Liver (tissue), 8 donors: ENCODE measurements at regions not wholly inside any gene's neighbourhood (a gene's known extent, or its start where the extent isn't known, plus 50 kb on each side); places are given as distances from the start of the nearest gene placed in this dataset.

Experiments used
- DNase-seq: peaks from one replicate; pipeline ENCODE4 v3.0.0-alpha.2; 2017; ENCODE audit warnings: low spot score
- H3K27ac ChIP-seq, 2 donors: one replicate each; pipeline ENCODE4 v1.7.0; 2013; ENCODE audit warnings: inconsistent platforms in 2 of 2, low read length in 2 of 2, control low read depth in 1 of 2, low read depth in 1 of 2, mild to moderate bottlenecking in 1 of 2
- H3K27me3 ChIP-seq, 4 donors: one replicate each; pipeline versions ENCODE4 v1.6.1 to v1.7.0; 2013; ENCODE audit warnings: low read length in 3 of 4, inconsistent platforms in 1 of 4, mild to moderate bottlenecking in 1 of 4, moderate library complexity in 1 of 4; ENCODE audit not compliant: control insufficient read depth in 4 of 4, insufficient read depth in 4 of 4
- H3K36me3 ChIP-seq, 4 donors: one replicate each; pipeline versions ENCODE4 v1.6.1 to v1.7.0; 2013; ENCODE audit warnings: low read length in 3 of 4, mild to moderate bottlenecking in 3 of 4, low read depth in 1 of 4, moderate library complexity in 1 of 4; ENCODE audit not compliant: control insufficient read depth in 4 of 4, insufficient read depth in 3 of 4
- H3K4me1 ChIP-seq, 4 donors: one replicate each; pipeline versions ENCODE4 v1.6.1 to v1.7.0; 2013; ENCODE audit warnings: low read length in 3 of 4, mild to moderate bottlenecking in 3 of 4, moderate library complexity in 1 of 4; ENCODE audit not compliant: control insufficient read depth in 4 of 4, insufficient read depth in 4 of 4
- H3K4me3 ChIP-seq, 3 donors: one replicate each; pipeline versions ENCODE4 v1.6.1 to v1.7.0; 2013; ENCODE audit warnings: low read length in 3 of 3, control low read depth in 1 of 3, low read depth in 1 of 3, mild to moderate bottlenecking in 1 of 3
- H3K9ac ChIP-seq, 2 donors: one replicate each; pipeline ENCODE4 v1.7.0; 2013; ENCODE audit warnings: low read length in 2 of 2, mild to moderate bottlenecking in 2 of 2, moderate library complexity in 2 of 2, control low read depth in 1 of 2, low read depth in 1 of 2
- H3K9me3 ChIP-seq, 4 donors: one replicate each; pipeline versions ENCODE4 v1.6.1 to v1.7.0; 2013; ENCODE audit warnings: low read length in 3 of 4; ENCODE audit not compliant: control insufficient read depth in 4 of 4
- ATF3 ChIP-seq: IDR thresholded peaks from 2 replicates; pipeline ENCODE4 v1.6.1; 2016; ENCODE audit warnings: antibody characterized with exemption
- EGR1 ChIP-seq, 2 donors: IDR thresholded peaks; 2 replicates each; pipeline ENCODE4 v1.6.1; 2016 to 2018; ENCODE audit warnings: antibody characterized with exemption in 2 of 2, low read depth in 2 of 2
- FOXA1 ChIP-seq: IDR thresholded peaks from 2 replicates; pipeline ENCODE4 v1.6.1; 2016; ENCODE audit warnings: antibody characterized with exemption
- FOXA2 ChIP-seq: IDR thresholded peaks from 2 replicates; pipeline ENCODE4 v1.6.1; 2016; ENCODE audit warnings: antibody characterized with exemption
- GABPA ChIP-seq, 2 donors: IDR thresholded peaks in 1 of 2; conservative IDR thresholded peaks in 1 of 2; 2 replicates each; pipeline ENCODE4 v1.6.1; 2016; ENCODE audit warnings: antibody characterized with exemption in 2 of 2, mild to moderate bottlenecking in 1 of 2, moderate library complexity in 1 of 2
- HNF4A ChIP-seq, 2 donors: conservative IDR thresholded peaks; 2 replicates each; pipeline ENCODE4 v1.6.1; 2016; ENCODE audit warnings: antibody characterized with exemption in 2 of 2, mild to moderate bottlenecking in 2 of 2
- HNF4G ChIP-seq: IDR thresholded peaks from 2 replicates; pipeline ENCODE4 v1.6.1; 2016; ENCODE audit warnings: antibody characterized with exemption
- JUND ChIP-seq, 2 donors: IDR thresholded peaks; 2 replicates each; pipeline ENCODE4 v1.6.1; 2016; ENCODE audit warnings: antibody characterized with exemption in 2 of 2
- NR2F2 ChIP-seq: IDR thresholded peaks from 2 replicates; pipeline ENCODE4 v1.6.1; 2016; ENCODE audit warnings: antibody characterized with exemption
- RAD21 ChIP-seq, 2 donors: IDR thresholded peaks; 2 replicates each; pipeline ENCODE4 v1.6.1; 2016; ENCODE audit warnings: antibody characterized with exemption in 2 of 2, mild to moderate bottlenecking in 2 of 2
- REST ChIP-seq: IDR thresholded peaks from 2 replicates; pipeline ENCODE4 v1.6.1; 2016; ENCODE audit warnings: antibody characterized with exemption, mild to moderate bottlenecking
- RXRA ChIP-seq, 2 donors: IDR thresholded peaks; 2 replicates each; pipeline ENCODE4 v1.6.1; 2017 to 2018; ENCODE audit warnings: antibody characterized with exemption in 2 of 2, mild to moderate bottlenecking in 1 of 2
- SP1 ChIP-seq: IDR thresholded peaks from 2 replicates; pipeline ENCODE4 v1.6.1; 2018; ENCODE audit warnings: antibody characterized with exemption, mild to moderate bottlenecking
- TAF1 ChIP-seq: conservative IDR thresholded peaks from 2 replicates; pipeline ENCODE4 v1.6.1; 2016; ENCODE audit warnings: antibody characterized with exemption, mild to moderate bottlenecking
- YY1 ChIP-seq: IDR thresholded peaks from 2 replicates; pipeline ENCODE4 v1.6.1; 2016; ENCODE audit warnings: antibody characterized with exemption, mild to moderate bottlenecking
- WGBS: extraction: QIAGEN DNeasy Blood & Tissue Kit; methylation state at CpG from one replicate; pipeline ENCODE4 v1.1.7; 2013; 5-methylcytosine and 5-hydroxymethylcytosine counted together
- TF ChIP-seq, protein P1 (sequence below): fragments of 150-350 bp; IDR thresholded peaks from 2 replicates; pipeline ENCODE4 v1.5.1; 2017; ENCODE audit warnings: improper control_type of control experiment, low read depth, low read length; ENCODE audit not compliant: missing input control
- TF ChIP-seq, protein P2 (sequence below): IDR thresholded peaks from 2 replicates; pipeline ENCODE4 v1.6.1; 2016; ENCODE audit warnings: antibody characterized with exemption
- TF ChIP-seq, protein P3 (sequence below): IDR thresholded peaks from 2 replicates; pipeline ENCODE4 v1.6.1; 2016; ENCODE audit warnings: antibody characterized with exemption
- donor health status: healthy.
- donor health status: healthy.
- donor health status: healthy.
- donor health status: healthy.
- donor health status: healthy.

- TF ChIP-seq, protein P1, sequence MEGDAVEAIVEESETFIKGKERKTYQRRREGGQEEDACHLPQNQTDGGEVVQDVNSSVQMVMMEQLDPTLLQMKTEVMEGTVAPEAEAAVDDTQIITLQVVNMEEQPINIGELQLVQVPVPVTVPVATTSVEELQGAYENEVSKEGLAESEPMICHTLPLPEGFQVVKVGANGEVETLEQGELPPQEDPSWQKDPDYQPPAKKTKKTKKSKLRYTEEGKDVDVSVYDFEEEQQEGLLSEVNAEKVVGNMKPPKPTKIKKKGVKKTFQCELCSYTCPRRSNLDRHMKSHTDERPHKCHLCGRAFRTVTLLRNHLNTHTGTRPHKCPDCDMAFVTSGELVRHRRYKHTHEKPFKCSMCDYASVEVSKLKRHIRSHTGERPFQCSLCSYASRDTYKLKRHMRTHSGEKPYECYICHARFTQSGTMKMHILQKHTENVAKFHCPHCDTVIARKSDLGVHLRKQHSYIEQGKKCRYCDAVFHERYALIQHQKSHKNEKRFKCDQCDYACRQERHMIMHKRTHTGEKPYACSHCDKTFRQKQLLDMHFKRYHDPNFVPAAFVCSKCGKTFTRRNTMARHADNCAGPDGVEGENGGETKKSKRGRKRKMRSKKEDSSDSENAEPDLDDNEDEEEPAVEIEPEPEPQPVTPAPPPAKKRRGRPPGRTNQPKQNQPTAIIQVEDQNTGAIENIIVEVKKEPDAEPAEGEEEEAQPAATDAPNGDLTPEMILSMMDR, result no peak
- TF ChIP-seq FOXA1, result no peak
- no peak for TF ChIP-seq RAD21 (IDR thresholded peaks at IDR 0.05)
- TF ChIP-seq NR2F2, result no peak
- TF ChIP-seq RXRA (IDR thresholded peaks at IDR 0.05), result no peak
- no peak for TF ChIP-seq SP1
- no peak for TF ChIP-seq FOXA2
Measured at GRCh38 chr3:17931131-17931530, 188.7 kb upstream of the TBC1D5 start (continued).

DNA sequence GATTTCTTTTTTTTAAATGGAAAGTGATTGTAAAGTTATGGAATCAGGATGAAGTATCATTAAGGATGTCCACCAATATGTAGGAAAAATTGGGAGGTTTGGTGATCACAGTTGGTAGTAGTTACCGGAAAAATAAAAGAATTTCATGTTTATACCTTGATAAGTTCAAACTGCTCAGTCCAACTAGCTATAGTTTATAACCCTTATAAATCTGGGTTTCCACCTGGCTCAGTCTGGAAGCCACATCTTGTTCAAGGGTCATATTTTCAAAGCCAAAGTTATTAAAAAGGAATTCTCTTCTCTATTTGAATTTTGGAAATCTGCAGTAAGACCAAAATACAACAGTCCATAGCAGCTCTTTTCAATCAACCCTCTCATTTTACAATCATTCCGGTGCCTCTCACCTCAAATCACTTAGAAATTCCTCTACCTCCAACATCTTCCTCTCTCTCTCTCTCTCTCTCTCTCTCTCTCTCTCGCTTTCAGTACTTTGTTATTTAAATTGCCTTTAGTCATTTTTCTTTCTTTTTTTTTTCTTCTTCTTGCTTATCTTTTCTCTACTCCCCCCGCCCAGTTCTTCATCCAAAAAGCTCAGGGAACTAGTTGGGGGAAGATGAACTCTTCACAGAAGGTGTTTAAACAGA, 186.2 kb upstream of the TBC1D5 start:
- Histone ChIP-seq H3K27ac (no peak overlapping the region), H3K9me3 (no peaks in the 10 kb centered on the region), H3K9ac (no peak overlapping the region), H3K27me3 (peaks cover 0 to 2% (median 0%) of the 10 kb centered on the region in 4 donors), H3K4me3 (no peak overlapping the region), H3K4me1 (no peaks in the 10 kb centered on the region), H3K36me3 (no peaks in the 10 kb centered on the region)
- DNase-seq, result no peak
- no peak for TF ChIP-seq ATF3
- no peak for TF ChIP-seq YY1
- TF ChIP-seq, protein P1, result no peak
- no peak for TF ChIP-seq NR2F2
- TF ChIP-seq RAD21 (IDR thresholded peaks at IDR 0.05), result no peak
- no peak for TF ChIP-seq TAF1
- no peak for TF ChIP-seq EGR1 (IDR thresholded peaks at IDR 0.05; ENCODE audit: low read depth in 2 of 2)
- TF ChIP-seq, protein P2, sequence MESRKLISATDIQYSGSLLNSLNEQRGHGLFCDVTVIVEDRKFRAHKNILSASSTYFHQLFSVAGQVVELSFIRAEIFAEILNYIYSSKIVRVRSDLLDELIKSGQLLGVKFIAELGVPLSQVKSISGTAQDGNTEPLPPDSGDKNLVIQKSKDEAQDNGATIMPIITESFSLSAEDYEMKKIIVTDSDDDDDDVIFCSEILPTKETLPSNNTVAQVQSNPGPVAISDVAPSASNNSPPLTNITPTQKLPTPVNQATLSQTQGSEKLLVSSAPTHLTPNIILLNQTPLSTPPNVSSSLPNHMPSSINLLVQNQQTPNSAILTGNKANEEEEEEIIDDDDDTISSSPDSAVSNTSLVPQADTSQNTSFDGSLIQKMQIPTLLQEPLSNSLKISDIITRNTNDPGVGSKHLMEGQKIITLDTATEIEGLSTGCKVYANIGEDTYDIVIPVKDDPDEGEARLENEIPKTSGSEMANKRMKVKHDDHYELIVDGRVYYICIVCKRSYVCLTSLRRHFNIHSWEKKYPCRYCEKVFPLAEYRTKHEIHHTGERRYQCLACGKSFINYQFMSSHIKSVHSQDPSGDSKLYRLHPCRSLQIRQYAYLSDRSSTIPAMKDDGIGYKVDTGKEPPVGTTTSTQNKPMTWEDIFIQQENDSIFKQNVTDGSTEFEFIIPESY, result no peak
- no peak for TF ChIP-seq HNF4A (conservative IDR thresholded peaks at IDR 0.05)
- no peak for TF ChIP-seq FOXA1
- TF ChIP-seq FOXA2, result no peak
- no peak for TF ChIP-seq RXRA (IDR thresholded peaks at IDR 0.05)
- no peak for TF ChIP-seq SP1
- no peak for TF ChIP-seq GABPA (IDR thresholded peaks at IDR 0.05 in 1 of 2, conservative IDR thresholded peaks at IDR 0.05 in 1 of 2)
- TF ChIP-seq, protein P3, sequence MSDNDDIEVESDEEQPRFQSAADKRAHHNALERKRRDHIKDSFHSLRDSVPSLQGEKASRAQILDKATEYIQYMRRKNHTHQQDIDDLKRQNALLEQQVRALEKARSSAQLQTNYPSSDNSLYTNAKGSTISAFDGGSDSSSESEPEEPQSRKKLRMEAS, result no peak
- TF ChIP-seq REST, result no peak
- no peak for TF ChIP-seq JUND (IDR thresholded peaks at IDR 0.05)
- TF ChIP-seq HNF4G, result no peak
- WGBS, result 73% methylated on average over 4 of the region's 4 CpGs
